IMR-90 (cell line): ENCODE measurements at regions not wholly inside any gene's neighbourhood (a gene's known extent, or its start where the extent isn't known, plus 50 kb on each side); places are given as distances from the start of the nearest gene placed in this dataset.

Source experiments
- ATAC-seq: fragments of 200-7000 bp; cut with Tn5 transposase; 2 replicates; pipeline ENCODE4 v1.9.1; 2020; ENCODE audit warnings: low read depth, mild to moderate bottlenecking, moderate library complexity
- BruUV-seq: library from RNA; stranded (reverse); fragments of 400-500 nt; replicated peaks from 2 replicates; lab custom pipeline; 2021; lab: Mats Ljungman, UMichigan
- CTCF ChIA-PET: fragments of 300-600 bp; formaldehyde crosslinking; extraction: SDS; loops from one replicate; lab custom pipeline; 2021; ENCODE audit warnings: antibody characterized with exemption; lab: Yijun Ruan, JAX
- POLR2A ChIA-PET: fragments of 300-600 bp; sonication (Branson Sonifier 250); formaldehyde crosslinking; loops from one replicate; lab custom pipeline; 2022; ENCODE audit warnings: antibody characterized with exemption; ENCODE audit not compliant: unreplicated experiment; lab: Charles Lee
- DNase-seq: peaks from one replicate; pipeline ENCODE4 v3.0.0; 2013
- H2AFZ ChIP-seq: replicated peaks from 2 replicates; pipeline ENCODE3; 2013; ENCODE audit warnings: low read length, mild to moderate bottlenecking; ENCODE audit not compliant: poor library complexity
- H2AK5ac ChIP-seq: 2 replicates; pipeline ENCODE4 v1.6.1; 2013; ENCODE audit warnings: low read depth, low read length, inconsistent platforms
- H2AK9ac ChIP-seq: replicated peaks from 2 replicates; pipeline ENCODE3; 2013; ENCODE audit warnings: mild to moderate bottlenecking, low read depth, low read length, moderate library complexity; ENCODE audit not compliant: poor library complexity
- H2BK120ac ChIP-seq: 2 replicates; pipeline ENCODE4 v1.6.1; 2013; ENCODE audit warnings: low read depth, low read length, inconsistent platforms
- H2BK15ac ChIP-seq: 3 replicates; pipeline ENCODE4 v1.6.1; 2013; ENCODE audit warnings: low read depth, low read length, inconsistent platforms
- H2BK20ac ChIP-seq: 2 replicates; pipeline ENCODE4 v1.6.1; 2013; ENCODE audit warnings: low read depth, mild to moderate bottlenecking, inconsistent platforms, low read length, moderate library complexity
- H2BK5ac ChIP-seq: 2 replicates; pipeline ENCODE4 v1.6.1; 2013; ENCODE audit warnings: mild to moderate bottlenecking, low read depth, low read length, inconsistent platforms; ENCODE audit not compliant: poor library complexity, severe bottlenecking
- H3K14ac ChIP-seq: replicated peaks from 2 replicates; pipeline ENCODE4 v1.6.1; 2013; ENCODE audit warnings: low read depth, low read length, inconsistent platforms
- H3K18ac ChIP-seq: 2 replicates; pipeline ENCODE4 v1.6.1; 2013; ENCODE audit warnings: low read depth, low read length, control low read depth
- H3K23ac ChIP-seq: 2 replicates; pipeline ENCODE4 v1.6.1; 2013; ENCODE audit warnings: low read depth, low read length, inconsistent platforms
- H3K27ac ChIP-seq: 2 replicates; pipeline ENCODE4 v1.5.1; 2013; ENCODE audit warnings: mild to moderate bottlenecking, control low read depth, low read length; ENCODE audit not compliant: insufficient read depth
- H3K27me3 ChIP-seq: 2 replicates; pipeline ENCODE4 v1.6.1; 2013; ENCODE audit warnings: low read length; ENCODE audit not compliant: control insufficient read depth, insufficient read depth
- H3K36me3 ChIP-seq: 2 replicates; pipeline ENCODE4 v1.6.1; 2013; ENCODE audit warnings: low read length, mixed read lengths; ENCODE audit not compliant: control insufficient read depth, insufficient read depth
- H3K4ac ChIP-seq: 2 replicates; pipeline ENCODE4 v1.6.1; 2013; ENCODE audit warnings: low read depth, low read length, inconsistent platforms
- H3K4me1 ChIP-seq: 2 replicates; pipeline ENCODE4 v1.6.1; 2013; ENCODE audit warnings: low read length, mixed read lengths; ENCODE audit not compliant: control insufficient read depth, insufficient read depth
- H3K4me2 ChIP-seq: 2 replicates; pipeline ENCODE4 v1.6.1; 2013; ENCODE audit warnings: low read depth, mild to moderate bottlenecking, control low read depth, low read length, moderate library complexity
- H3K4me3 ChIP-seq: 2 replicates; pipeline ENCODE4 v1.5.1; 2013; ENCODE audit warnings: low read depth, mild to moderate bottlenecking, control low read depth, low read length, moderate library complexity; ENCODE audit not compliant: insufficient read depth
- H3K56ac ChIP-seq: 2 replicates; pipeline ENCODE4 v1.6.1; 2013; ENCODE audit warnings: low read length, inconsistent platforms; ENCODE audit not compliant: insufficient read depth; ENCODE audit errors: extremely low read depth
- H3K79me1 ChIP-seq, 2 experiments: 2 replicates each; pipeline ENCODE4 v1.6.1; 2013; ENCODE audit warnings: low read length in 2 of 2, inconsistent platforms in 1 of 2, low read depth in 1 of 2
- H3K9ac ChIP-seq: 2 replicates; pipeline ENCODE4 v1.6.1; 2013; ENCODE audit warnings: low read depth, low read length, control low read depth
- H3K9me1 ChIP-seq: 2 replicates; pipeline ENCODE4 v1.6.1; 2013; ENCODE audit warnings: low read length, inconsistent platforms; ENCODE audit not compliant: insufficient read depth
- H3K9me3 ChIP-seq: 2 replicates; pipeline ENCODE4 v1.6.1; 2013; ENCODE audit warnings: low read length; ENCODE audit not compliant: control insufficient read depth, insufficient read depth
- H4K20me1 ChIP-seq: 2 replicates; pipeline ENCODE4 v1.6.1; 2013; ENCODE audit warnings: low read length, inconsistent platforms; ENCODE audit not compliant: insufficient read depth
- H4K5ac ChIP-seq: 2 replicates; pipeline ENCODE4 v1.6.1; 2013; ENCODE audit warnings: mild to moderate bottlenecking, low read depth, low read length, control low read depth
- H4K8ac ChIP-seq, 2 experiments: 2 replicates each; pipeline ENCODE4 v1.6.1; 2013; ENCODE audit warnings: low read depth in 2 of 2, low read length in 2 of 2, control low read depth in 1 of 2, inconsistent platforms in 1 of 2
- H4K91ac ChIP-seq: 2 replicates; pipeline ENCODE4 v1.6.1; 2013; ENCODE audit warnings: low read depth, low read length, inconsistent platforms; ENCODE audit not compliant: insufficient read depth
- BHLHE40 ChIP-seq: fragments of 150-350 bp; IDR thresholded peaks from 2 replicates; pipeline ENCODE4 v1.6.1; 2016; ENCODE audit warnings: mild to moderate bottlenecking, low read depth, low read length
- CEBPB ChIP-seq: IDR thresholded peaks from 2 replicates; pipeline ENCODE4 v1.6.1; 2012; ENCODE audit warnings: low read depth, low read length, improper control_type of control experiment
- CHD1 ChIP-seq: IDR thresholded peaks from 2 replicates; pipeline ENCODE4 v1.6.1; 2012; ENCODE audit warnings: low read depth, low read length, improper control_type of control experiment
- FOS ChIP-seq: fragments of 150-350 bp; IDR thresholded peaks from 2 replicates; pipeline ENCODE4 v1.6.1; 2016; ENCODE audit warnings: low read depth, low read length
- MAFK ChIP-seq: IDR thresholded peaks from 2 replicates; pipeline ENCODE4 v1.6.1; 2012; ENCODE audit warnings: low read depth, low read length, improper control_type of control experiment
- MAZ ChIP-seq: IDR thresholded peaks from 2 replicates; pipeline ENCODE4 v1.6.1; 2012; ENCODE audit warnings: low read depth, mild to moderate bottlenecking, low read length, improper control_type of control experiment, moderate library complexity, borderline replicate concordance
- MXI1 ChIP-seq: IDR thresholded peaks from 2 replicates; pipeline ENCODE4 v1.6.1; 2012; ENCODE audit warnings: low read depth, mild to moderate bottlenecking, low read length, moderate library complexity, borderline replicate concordance
- NFE2L2 ChIP-seq: fragments of 150-350 bp; IDR thresholded peaks from 2 replicates; pipeline ENCODE4 v1.6.1; 2016; ENCODE audit warnings: low read depth, mild to moderate bottlenecking, low read length
- POLR2A ChIP-seq: IDR thresholded peaks from 2 replicates; pipeline ENCODE4 v1.6.1; 2012; ENCODE audit warnings: mild to moderate bottlenecking, low read depth, low read length
- RAD21 ChIP-seq: IDR thresholded peaks from 2 replicates; pipeline ENCODE4 v1.6.1; 2012; ENCODE audit warnings: low read length, improper control_type of control experiment
- RCOR1 ChIP-seq: IDR thresholded peaks from 2 replicates; pipeline ENCODE4 v1.6.1; 2012; ENCODE audit warnings: mild to moderate bottlenecking, low read length, improper control_type of control experiment; ENCODE audit not compliant: insufficient replicate concordance
- RFX5 ChIP-seq: IDR thresholded peaks from 2 replicates; pipeline ENCODE4 v1.8.0; 2012; ENCODE audit warnings: low read depth, mild to moderate bottlenecking, low read length, moderate library complexity
- SMC3 ChIP-seq: fragments of 150-350 bp; IDR thresholded peaks from 2 replicates; pipeline ENCODE4 v1.6.1; 2016; ENCODE audit warnings: low read depth, mild to moderate bottlenecking, antibody characterized with exemption, low read length, moderate library complexity
- WGBS, 2 experiments: methylation state at CpG; one replicate each; pipeline versions ENCODE4 v1.1.5 to v1.1.7; 2013; ENCODE audit warnings: missing lambda C conversion rate in 2 of 2; ENCODE audit not compliant: insufficient read length in 1 of 2; ENCODE audit errors: extremely low coverage in 2 of 2; 5-methylcytosine and 5-hydroxymethylcytosine counted together
- dilution Hi-C: fragments of 300-500 bp; cut with HindIII; formaldehyde crosslinking; loops from one replicate; pipeline ENCODE4 v1.14.3; 2018; ENCODE audit warnings: low sequenced_read_pairs; ENCODE audit not compliant: unreplicated experiment
- in situ Hi-C: fragments of 300-500 bp; cut with MboI; formaldehyde crosslinking; loops from 3 replicates; pipeline ENCODE4 v1.14.3; 2019; ENCODE audit warnings: low sequenced_read_pairs, inconsistent platforms, mixed read lengths
- intact Hi-C: fragments of 100-400 bp; cut with micrococcal nuclease; formaldehyde crosslinking; loops from 2 replicates; pipeline ENCODE4 v1.10.0; 2022
- TF ChIP-seq, protein P1 (sequence below): conservative IDR thresholded peaks from 2 replicates; pipeline ENCODE4 v1.5.1; 2012; ENCODE audit warnings: mild to moderate bottlenecking, low read depth, low read length, improper control_type of control experiment
- TF ChIP-seq, protein P2 (sequence below): fragments of 150-350 bp; IDR thresholded peaks from 2 replicates; pipeline ENCODE4 v1.6.1; 2017; ENCODE audit warnings: mild to moderate bottlenecking, antibody characterized with exemption, low read length, low read depth
- TF ChIP-seq, protein P3 (sequence below): fragments of 150-350 bp; IDR thresholded peaks from 2 replicates; pipeline ENCODE4 v1.6.1; 2016; ENCODE audit warnings: low read depth, mild to moderate bottlenecking, low read length, moderate library complexity, borderline replicate concordance

DNA sequence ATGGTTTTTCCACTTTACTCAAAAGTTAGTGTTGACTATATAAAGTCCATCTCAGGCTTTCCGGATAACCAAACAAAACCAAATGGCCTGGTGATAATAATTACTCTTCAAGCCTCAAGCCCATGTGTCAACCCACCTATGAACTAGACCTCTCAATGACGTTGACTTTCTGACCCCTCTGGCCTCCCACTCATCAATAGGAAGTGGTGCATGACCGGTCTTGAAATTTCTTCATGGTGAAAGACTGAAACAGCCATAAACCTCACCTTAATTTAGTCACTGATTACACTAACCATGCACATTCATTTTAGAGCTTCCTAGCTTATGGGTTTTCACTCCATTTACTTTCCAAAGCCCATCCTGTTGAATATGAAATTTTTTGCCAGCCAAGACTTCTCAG, 276.0 kb downstream of the KLHL13 start:
- Histone ChIP-seq H4K91ac (no peak overlapping the region), H4K8ac (no peak overlapping the region), H3K4me2 (no peak overlapping the region), H3K23ac (no peak overlapping the region), H2AK9ac (no peak overlapping the region), H3K56ac (no peak overlapping the region), H3K9me3 (no peaks in the 10 kb centered on the region), H3K27me3 (no peaks in the 10 kb centered on the region), H2BK120ac (no peak overlapping the region), H4K20me1 (no peaks in the 10 kb centered on the region), H2AK5ac (no peak overlapping the region), H3K27ac (no peak overlapping the region), H2AFZ (no peak overlapping the region), H3K9ac (no peak overlapping the region), H3K4me1 (no peaks in the 10 kb centered on the region), H3K9me1 (no peaks in the 10 kb centered on the region), H3K14ac (no peak overlapping the region), H2BK15ac (no peak overlapping the region), H2BK20ac (no peak overlapping the region), H4K5ac (no peak overlapping the region), H3K4me3 (no peak overlapping the region), H3K4ac (no peak overlapping the region), H2BK5ac (no peak overlapping the region), H3K18ac (no peak overlapping the region), H3K79me1 (no peaks in the 10 kb centered on the region), H3K36me3 (no peaks in the 10 kb centered on the region)
- ChIA-PET CTCF (interaction anchor here (0.6 kb wide), 1 partner anchor 24 kb away, joined by 3 read pairs; no protein-coding TSS in a partner anchor), POLR2A (no interaction called here)
- no peak for ATAC-seq
- TF ChIP-seq RCOR1 (no peak), MAZ (no peak), RAD21 (no peak), NFE2L2 (no peak), CHD1 (no peak), RFX5 (no peak), MXI1 (no peak), SMC3 (no peak), FOS (no peak), POLR2A (no peak), BHLHE40 (no peak), MAFK (no peak), CEBPB (no peak)
- TF ChIP-seq, protein P1, sequence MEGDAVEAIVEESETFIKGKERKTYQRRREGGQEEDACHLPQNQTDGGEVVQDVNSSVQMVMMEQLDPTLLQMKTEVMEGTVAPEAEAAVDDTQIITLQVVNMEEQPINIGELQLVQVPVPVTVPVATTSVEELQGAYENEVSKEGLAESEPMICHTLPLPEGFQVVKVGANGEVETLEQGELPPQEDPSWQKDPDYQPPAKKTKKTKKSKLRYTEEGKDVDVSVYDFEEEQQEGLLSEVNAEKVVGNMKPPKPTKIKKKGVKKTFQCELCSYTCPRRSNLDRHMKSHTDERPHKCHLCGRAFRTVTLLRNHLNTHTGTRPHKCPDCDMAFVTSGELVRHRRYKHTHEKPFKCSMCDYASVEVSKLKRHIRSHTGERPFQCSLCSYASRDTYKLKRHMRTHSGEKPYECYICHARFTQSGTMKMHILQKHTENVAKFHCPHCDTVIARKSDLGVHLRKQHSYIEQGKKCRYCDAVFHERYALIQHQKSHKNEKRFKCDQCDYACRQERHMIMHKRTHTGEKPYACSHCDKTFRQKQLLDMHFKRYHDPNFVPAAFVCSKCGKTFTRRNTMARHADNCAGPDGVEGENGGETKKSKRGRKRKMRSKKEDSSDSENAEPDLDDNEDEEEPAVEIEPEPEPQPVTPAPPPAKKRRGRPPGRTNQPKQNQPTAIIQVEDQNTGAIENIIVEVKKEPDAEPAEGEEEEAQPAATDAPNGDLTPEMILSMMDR, result no peak
- TF ChIP-seq, protein P2, sequence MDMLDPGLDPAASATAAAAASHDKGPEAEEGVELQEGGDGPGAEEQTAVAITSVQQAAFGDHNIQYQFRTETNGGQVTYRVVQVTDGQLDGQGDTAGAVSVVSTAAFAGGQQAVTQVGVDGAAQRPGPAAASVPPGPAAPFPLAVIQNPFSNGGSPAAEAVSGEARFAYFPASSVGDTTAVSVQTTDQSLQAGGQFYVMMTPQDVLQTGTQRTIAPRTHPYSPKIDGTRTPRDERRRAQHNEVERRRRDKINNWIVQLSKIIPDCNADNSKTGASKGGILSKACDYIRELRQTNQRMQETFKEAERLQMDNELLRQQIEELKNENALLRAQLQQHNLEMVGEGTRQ, result no peak
- TF ChIP-seq, protein P3, sequence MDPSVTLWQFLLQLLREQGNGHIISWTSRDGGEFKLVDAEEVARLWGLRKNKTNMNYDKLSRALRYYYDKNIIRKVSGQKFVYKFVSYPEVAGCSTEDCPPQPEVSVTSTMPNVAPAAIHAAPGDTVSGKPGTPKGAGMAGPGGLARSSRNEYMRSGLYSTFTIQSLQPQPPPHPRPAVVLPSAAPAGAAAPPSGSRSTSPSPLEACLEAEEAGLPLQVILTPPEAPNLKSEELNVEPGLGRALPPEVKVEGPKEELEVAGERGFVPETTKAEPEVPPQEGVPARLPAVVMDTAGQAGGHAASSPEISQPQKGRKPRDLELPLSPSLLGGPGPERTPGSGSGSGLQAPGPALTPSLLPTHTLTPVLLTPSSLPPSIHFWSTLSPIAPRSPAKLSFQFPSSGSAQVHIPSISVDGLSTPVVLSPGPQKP, result no peak
- DNase-seq, result no peak
- WGBS, 2 experiments, result 45% methylated on average over 2 of the region's 3 CpGs; no CpG with 5 or more reads in 1 of the 2 experiments
- no TSS peak for BruUV-seq
- dilution Hi-C loops (no loop called here), intact Hi-C loops (no loop called here), in situ Hi-C loops (no loop called here)
